ENCODE measurements at regions not wholly inside any gene's neighbourhood (a gene's known extent, or its start where the extent isn't known, plus 50 kb on each side); places are given as distances from the start of the nearest gene placed in this dataset.

DNA sequence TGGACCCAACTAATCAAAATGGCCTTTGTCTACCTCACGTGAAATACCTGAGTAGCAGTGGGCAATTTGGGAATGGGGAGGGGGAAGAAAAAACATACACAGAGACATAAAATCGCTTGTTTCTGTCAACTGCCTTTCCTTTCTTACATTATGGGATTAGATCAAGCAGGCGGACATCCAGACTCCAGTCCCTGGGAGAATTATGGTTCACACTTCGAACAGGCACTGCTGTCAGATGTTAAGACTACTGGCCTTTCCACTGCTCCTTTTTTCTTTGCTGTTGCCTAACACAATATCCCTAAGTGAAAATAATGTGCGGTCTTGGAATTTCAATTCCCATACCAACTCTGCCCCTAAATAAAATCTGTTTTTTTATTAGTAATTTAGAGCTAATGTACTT is 1719.7 kb upstream of the SLC10A2 start:
- Mint-ChIP-seq H3K4me3 (no peak overlapping the region), H3K27ac (no peak overlapping the region), H3K4me1 (peaks cover 7% of the 10 kb centered on the region), H3K27me3 (ENCODE audit: low read depth) (no peaks in the 10 kb centered on the region), H3K9me3 (peaks cover 3% of the 10 kb centered on the region), H3K36me3 (no peaks in the 10 kb centered on the region)
- TF ChIP-seq, protein P1, sequence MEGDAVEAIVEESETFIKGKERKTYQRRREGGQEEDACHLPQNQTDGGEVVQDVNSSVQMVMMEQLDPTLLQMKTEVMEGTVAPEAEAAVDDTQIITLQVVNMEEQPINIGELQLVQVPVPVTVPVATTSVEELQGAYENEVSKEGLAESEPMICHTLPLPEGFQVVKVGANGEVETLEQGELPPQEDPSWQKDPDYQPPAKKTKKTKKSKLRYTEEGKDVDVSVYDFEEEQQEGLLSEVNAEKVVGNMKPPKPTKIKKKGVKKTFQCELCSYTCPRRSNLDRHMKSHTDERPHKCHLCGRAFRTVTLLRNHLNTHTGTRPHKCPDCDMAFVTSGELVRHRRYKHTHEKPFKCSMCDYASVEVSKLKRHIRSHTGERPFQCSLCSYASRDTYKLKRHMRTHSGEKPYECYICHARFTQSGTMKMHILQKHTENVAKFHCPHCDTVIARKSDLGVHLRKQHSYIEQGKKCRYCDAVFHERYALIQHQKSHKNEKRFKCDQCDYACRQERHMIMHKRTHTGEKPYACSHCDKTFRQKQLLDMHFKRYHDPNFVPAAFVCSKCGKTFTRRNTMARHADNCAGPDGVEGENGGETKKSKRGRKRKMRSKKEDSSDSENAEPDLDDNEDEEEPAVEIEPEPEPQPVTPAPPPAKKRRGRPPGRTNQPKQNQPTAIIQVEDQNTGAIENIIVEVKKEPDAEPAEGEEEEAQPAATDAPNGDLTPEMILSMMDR (IDR thresholded peaks at IDR 0.05; ENCODE audit: unreplicated experiment) = no peak
- DNase-seq (ENCODE audit: low spot score in 2 of 2, unreplicated experiment in 2 of 2) = no peak

DNA sequence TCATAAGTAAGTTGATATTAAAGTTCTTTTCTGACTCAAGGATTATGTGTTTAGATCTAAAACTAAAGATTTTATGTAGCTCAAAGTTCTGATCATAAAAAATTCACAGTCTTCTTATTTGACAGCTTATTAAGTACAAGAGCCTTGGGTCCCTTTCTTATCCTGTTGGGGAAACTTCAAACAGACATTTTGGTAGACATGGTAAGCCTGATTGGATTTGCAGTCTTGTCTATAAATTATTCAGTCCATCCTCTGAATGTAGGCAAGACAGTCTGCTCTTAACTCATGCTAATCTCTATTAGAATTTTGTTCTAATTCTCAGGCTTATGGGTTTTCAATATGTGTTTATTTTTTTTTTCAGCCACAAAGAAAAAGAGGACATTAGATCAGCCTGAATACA is 1718.7 kb upstream of the SLC10A2 start:
- Mint-ChIP-seq H3K27me3 (ENCODE audit: low read depth) (no peaks in the 10 kb centered on the region), H3K4me3 (no peak overlapping the region), H3K4me1 (peaks cover 11% of the 10 kb centered on the region), H3K9me3 (peaks cover 3% of the 10 kb centered on the region), H3K27ac (no peak overlapping the region), H3K36me3 (no peaks in the 10 kb centered on the region)
- TF ChIP-seq, protein P1 (IDR thresholded peaks at IDR 0.05; ENCODE audit: unreplicated experiment) = no peak
- DNase-seq (ENCODE audit: low spot score in 2 of 2, unreplicated experiment in 2 of 2) = no peak

DNA sequence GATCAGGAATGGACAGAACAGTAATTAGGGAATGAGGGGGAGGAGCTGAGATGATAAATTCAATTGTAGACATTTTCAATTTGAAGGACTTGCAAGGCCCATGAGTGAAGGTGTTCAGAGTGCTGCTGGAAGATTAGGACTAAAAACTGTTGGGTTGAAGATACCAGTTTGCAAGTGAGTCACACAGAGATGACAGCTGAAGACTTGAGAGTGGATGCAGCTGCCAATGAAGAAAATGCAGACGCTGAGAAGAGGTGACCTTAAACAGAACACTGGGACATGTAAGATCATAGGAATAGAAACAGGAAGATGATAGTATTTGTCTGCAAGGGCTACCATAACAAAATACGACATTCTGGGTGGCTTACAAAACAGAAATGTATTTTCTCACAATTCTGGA is 1716.5 kb upstream of the SLC10A2 start:
- TF ChIP-seq, protein P1 (IDR thresholded peaks at IDR 0.05; ENCODE audit: unreplicated experiment) = no peak
- H3K4me3 Mint-ChIP-seq = no peak overlapping the region
- H3K27ac Mint-ChIP-seq = no peak overlapping the region
- H3K4me1 Mint-ChIP-seq = peaks cover 20% of the 10 kb centered on the region
- H3K36me3 Mint-ChIP-seq = no peaks in the 10 kb centered on the region
- H3K27me3 Mint-ChIP-seq (ENCODE audit: low read depth) = no peaks in the 10 kb centered on the region
- H3K9me3 Mint-ChIP-seq = peaks cover 3% of the 10 kb centered on the region
- DNase-seq (ENCODE audit: low spot score in 2 of 2, unreplicated experiment in 2 of 2) = no peak

DNA sequence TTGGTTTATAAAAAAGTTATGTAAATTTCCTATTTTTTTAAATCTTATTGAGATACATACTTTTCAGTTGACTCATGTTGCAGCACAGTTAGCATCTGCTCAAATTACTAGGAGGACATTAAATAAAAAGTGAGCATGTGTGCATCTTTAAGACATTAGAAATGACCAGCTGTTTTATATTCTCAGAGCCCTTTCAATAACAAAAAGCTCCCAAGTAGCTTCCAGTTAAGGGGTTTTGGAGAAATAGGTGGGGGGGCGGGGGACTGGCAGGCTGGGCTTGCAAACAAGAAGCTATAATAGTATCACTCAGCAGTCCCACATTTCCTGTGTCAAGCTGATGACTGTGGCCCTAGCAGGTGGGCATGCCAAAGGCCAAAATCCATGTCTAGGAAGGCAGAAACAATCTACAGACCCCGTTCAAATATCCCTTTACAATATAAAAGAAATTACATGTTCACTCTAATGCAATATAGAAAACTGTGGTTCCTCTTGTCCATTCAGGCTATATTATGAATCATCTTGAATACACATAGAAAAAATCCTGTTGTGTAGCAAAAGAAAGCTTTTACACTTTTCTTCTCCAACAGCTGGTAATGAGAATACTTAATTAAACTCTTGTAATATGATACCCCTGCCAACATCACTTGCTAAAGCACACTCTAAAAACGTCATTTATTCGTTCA is 1713.2 kb upstream of the SLC10A2 start:
- peaks cover 13% of the 10 kb centered on the region for H3K4me1 Mint-ChIP-seq
- no peak overlapping the region for H3K4me3 Mint-ChIP-seq
- TF ChIP-seq, protein P1 (IDR thresholded peaks at IDR 0.05; ENCODE audit: unreplicated experiment) = no peak
- no peak for DNase-seq (ENCODE audit: low spot score in 2 of 2, unreplicated experiment in 2 of 2)
- H3K36me3 Mint-ChIP-seq = peaks cover 7% of the 10 kb centered on the region
- no peaks in the 10 kb centered on the region for H3K27me3 Mint-ChIP-seq (ENCODE audit: low read depth)
- H3K27ac Mint-ChIP-seq = no peak overlapping the region
- H3K9me3 Mint-ChIP-seq = peaks cover 11% of the 10 kb centered on the region

DNA sequence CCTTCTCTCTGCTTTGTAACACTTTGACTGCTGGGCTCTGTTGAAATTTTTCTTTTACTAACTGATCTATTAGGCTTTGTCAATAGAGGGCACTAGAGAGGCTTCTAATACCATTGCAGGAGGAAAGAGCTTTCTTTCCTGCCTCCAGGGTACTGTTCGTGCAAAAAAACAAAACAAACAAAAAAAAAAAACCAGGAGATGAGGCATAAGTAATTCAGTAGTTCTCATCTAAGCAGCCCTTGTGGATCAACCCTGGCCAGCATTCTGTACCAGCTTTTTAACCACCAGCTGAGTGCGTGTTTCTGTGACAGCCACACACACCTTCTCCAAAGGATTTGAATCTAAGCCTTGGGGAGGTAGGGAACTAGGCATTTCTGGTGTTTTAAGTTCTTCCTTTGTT is 1707.6 kb upstream of the SLC10A2 start:
- no peak overlapping the region for H3K27ac Mint-ChIP-seq
- peaks cover 9% of the 10 kb centered on the region for H3K36me3 Mint-ChIP-seq
- H3K4me1 Mint-ChIP-seq = peaks cover under 1% of the 10 kb centered on the region
- H3K9me3 Mint-ChIP-seq = peaks cover 12% of the 10 kb centered on the region
- TF ChIP-seq, protein P1 (IDR thresholded peaks at IDR 0.05; ENCODE audit: unreplicated experiment) = no peak
- DNase-seq (ENCODE audit: low spot score in 2 of 2, unreplicated experiment in 2 of 2) = no peak
- no peaks in the 10 kb centered on the region for H3K27me3 Mint-ChIP-seq (ENCODE audit: low read depth)
- no peak overlapping the region for H3K4me3 Mint-ChIP-seq
